Fibroblast of the aortic adventitia (primary cell): ENCODE measurements at regions not wholly inside any gene's neighbourhood (a gene's known extent, or its start where the extent isn't known, plus 50 kb on each side); places are given as distances from the start of the nearest gene placed in this dataset.
A peak's percentile ranks its signal among the peaks of the same experiment; 100 is the strongest.

Experiments
- DNase-seq: peaks from one replicate; pipeline ENCODE4 v3.0.0-alpha.2; 2010; ENCODE audit warnings: low read depth
- H3K4me3 ChIP-seq: 2 replicates; pipeline ENCODE4 v1.5.1; 2011; ENCODE audit warnings: low read depth, mild to moderate bottlenecking, control low read depth, low read length, moderate library complexity
- TF ChIP-seq, protein P1 (sequence below): IDR thresholded peaks from 2 replicates; pipeline ENCODE4 v1.5.1; 2011; ENCODE audit warnings: mild to moderate bottlenecking, low read length, control low read depth, inconsistent platforms; ENCODE audit not compliant: insufficient read depth

DNA sequence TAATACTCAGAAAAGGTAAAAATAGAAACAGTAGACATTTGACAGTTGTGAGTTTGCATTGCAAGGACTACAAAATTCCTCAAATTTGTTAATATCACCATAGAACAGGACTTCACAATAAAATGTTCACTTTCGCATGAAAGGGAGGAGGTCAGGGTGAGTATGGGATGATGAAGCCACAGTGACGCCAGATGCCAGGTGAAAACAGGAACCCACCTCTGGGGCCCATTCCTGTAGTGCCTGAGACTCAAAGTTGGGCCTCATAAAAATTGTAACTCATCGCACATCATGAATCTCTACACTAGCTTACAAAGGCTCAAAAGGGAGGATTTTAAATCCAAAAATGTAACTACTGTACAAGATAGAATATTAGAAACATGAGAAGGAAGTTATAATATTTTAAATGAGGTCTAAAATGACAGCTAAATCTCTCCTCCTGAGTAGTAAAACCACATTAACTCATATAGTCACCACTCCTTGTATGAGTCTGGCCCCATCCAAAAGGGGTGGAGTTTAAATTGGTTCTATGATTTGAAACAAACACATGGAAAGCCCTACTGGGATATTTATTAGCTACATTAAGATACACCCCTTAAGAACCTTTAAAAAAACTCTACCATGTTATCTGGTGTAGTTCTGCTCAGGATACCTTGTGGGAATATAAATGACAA, 93.7 kb downstream of the ETS2 start:
- TF ChIP-seq, protein P1, sequence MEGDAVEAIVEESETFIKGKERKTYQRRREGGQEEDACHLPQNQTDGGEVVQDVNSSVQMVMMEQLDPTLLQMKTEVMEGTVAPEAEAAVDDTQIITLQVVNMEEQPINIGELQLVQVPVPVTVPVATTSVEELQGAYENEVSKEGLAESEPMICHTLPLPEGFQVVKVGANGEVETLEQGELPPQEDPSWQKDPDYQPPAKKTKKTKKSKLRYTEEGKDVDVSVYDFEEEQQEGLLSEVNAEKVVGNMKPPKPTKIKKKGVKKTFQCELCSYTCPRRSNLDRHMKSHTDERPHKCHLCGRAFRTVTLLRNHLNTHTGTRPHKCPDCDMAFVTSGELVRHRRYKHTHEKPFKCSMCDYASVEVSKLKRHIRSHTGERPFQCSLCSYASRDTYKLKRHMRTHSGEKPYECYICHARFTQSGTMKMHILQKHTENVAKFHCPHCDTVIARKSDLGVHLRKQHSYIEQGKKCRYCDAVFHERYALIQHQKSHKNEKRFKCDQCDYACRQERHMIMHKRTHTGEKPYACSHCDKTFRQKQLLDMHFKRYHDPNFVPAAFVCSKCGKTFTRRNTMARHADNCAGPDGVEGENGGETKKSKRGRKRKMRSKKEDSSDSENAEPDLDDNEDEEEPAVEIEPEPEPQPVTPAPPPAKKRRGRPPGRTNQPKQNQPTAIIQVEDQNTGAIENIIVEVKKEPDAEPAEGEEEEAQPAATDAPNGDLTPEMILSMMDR, result no peak

DNA sequence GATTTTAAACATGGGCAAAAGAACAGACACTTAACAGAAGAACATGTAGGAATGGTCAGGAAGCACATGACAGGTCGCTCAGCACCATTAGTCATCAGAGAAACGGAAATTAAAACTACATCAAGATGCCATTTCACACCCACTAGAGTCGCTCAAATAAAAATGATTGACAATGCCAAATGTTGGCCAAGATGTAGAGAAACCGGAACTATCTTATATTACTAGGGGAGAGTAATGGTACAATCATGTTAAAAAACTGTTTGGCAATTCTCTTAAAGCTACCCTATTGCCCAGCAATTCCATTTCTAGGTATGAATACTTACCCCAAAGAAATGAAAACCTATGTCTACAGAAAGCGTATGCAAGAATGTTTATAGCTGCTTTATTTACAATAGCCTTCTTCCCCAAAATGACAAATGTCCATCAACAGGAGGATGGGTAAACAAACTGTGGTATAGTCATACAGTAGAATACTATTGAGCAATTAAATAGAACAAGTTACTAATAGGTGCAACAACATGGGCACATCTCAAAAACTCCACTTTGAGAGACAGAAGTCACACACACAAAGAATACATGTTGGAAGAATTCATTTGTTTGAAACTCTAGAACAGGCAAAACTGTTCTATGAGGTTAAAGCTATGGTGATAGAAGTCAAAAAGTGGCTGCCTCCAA, 92.8 kb downstream of the ETS2 start:
- DNase-seq, result no peak
- H3K4me3 ChIP-seq, result no peak overlapping the region
- TF ChIP-seq, protein P1, result no peak

More for the DNA sequence above, 93.7 kb downstream of the ETS2 start:
- no peak for DNase-seq
- H3K4me3 ChIP-seq, result no peak overlapping the region

DNA sequence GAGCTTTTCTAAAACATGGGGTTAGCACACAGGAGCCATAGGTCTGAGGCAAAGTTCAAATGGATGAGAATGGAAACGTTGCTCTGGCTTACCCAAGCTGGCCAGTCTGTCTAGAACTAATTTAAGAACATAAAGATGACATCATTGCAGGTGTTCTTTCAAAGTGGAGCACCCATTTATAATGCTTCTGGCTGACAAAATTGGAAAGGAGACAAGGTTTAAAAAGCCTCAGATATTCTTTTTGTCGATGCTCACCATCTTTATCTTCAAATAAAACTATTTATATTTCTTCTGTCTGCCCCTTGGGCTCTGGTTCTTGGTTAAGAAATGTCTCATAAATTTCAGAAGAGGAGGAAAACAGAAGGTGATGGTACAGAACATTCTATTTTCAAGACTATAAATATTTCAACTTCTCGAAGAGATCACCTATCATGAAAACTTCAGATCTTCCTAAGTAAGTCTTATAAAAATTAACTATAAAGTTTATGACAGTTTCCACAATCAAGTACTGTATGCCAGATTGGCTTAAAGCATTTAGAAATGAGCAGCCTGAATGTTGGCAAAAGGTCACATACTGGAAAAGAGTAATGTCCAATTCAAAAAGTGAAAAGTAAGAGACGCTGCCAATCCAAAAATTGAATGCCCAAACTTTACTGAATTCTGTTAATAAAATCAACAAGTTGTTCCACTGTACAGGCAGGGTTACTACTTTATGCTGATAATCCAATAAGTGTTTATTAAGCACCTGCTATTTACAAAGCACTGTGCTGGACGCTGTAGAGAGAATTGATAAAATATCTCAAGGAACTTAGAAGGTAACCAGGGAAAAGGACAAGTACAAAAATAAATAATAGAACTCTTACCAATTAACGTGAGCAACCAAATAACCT, 92.0 kb downstream of the ETS2 start:
- H3K4me3 ChIP-seq, result no peak overlapping the region
- no peak for DNase-seq
- TF ChIP-seq, protein P1, result no peak

DNA sequence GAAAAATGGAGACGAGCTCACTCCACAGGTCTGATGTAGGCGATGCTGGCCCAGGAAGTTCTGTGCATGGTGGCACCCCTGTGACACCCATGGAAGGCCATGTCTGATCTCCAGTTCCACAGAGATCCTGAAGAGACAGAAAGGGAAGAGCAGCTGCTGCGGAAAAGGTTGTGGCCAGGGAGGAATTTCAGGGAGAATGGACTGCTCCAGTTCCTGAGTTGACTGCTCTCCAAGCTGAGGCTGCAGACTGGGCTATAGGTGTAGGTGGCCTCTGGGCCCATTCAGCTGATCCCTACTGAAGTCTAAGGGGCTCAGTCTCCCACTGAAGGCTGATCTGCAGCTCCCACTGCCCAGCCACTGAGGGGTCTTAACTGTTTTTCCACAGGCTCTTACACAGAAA, 89.2 kb downstream of the ETS2 start:
- TF ChIP-seq, protein P1, result no peak
- H3K4me3 ChIP-seq, result no peak overlapping the region
- no peak for DNase-seq

DNA sequence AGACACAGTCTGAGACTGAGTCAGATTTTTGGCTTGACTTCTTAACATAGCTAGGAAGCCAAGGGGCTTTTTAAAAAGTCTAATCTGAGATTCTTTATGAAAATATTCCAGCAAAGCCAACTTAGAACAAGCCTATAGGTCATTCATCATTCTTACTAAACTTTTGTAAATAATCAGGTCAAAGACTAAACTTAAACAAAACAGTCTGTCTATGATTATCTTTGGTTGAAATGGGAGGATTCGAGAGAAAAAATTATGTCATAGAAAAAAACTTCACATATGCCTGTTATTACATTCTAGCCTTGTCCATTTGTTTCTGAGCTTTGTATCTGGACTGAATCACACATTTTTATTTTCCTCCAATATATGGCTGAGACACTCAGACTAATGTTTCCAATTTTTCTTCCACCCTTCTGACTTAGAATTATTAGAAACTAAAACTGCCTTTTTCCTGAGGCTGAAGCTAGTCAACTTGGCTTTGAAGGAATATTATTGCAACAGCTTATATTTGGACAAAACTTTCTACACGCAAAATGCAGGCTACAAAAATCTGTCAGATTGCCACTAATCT, 83.3 kb downstream of the ETS2 start:
- DNase-seq, result peak; percentile 78
- H3K4me3 ChIP-seq, result no peak overlapping the region
- TF ChIP-seq, protein P1, result no peak

DNA sequence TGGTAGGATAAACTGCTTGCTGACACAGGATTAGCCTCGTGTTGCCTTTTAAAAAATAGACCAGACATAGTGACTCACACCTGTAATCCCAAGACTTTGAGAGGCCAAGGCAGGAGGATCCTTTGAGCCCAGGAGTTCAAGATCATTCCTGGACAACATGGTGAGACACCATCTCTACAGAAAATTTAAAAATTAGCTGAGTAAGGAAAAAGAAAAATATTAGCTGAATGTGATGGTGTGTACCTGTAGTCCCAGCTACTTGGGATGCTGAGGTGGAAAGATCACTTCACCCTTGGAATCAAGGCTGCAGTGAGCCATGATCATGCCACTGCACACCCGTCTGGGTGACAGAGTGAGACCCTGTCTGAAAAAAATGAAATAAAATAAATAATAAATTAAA, 82.0 kb downstream of the ETS2 start:
- TF ChIP-seq, protein P1, result no peak
- no peak overlapping the region for H3K4me3 ChIP-seq
- DNase-seq, result no peak
